Karpas-422 (cell line): ENCODE measurements at regions not wholly inside any gene's neighbourhood (a gene's known extent, or its start where the extent isn't known, plus 50 kb on each side); places are given as distances from the start of the nearest gene placed in this dataset.
"Not testable (repeated sequence)": the region's sequence is repeated elsewhere in the genome, so short reads cannot be mapped to it uniquely, and the experiment has no call there.

Experiments
- DNase-seq: peaks from one replicate; pipeline ENCODE4 v3.0.0-alpha.2; 2015
- H2AFZ ChIP-seq: fragments of 200-600 bp; sonication (generic); 2 replicates; pipeline ENCODE4 v1.6.1; 2014; ENCODE audit warnings: antibody characterized with exemption, low read length, mixed read lengths
- H3K27ac ChIP-seq: fragments of 200-600 bp; sonication (generic); 2 replicates; pipeline ENCODE4 v1.5.1; 2014; ENCODE audit warnings: mild to moderate bottlenecking, low read length, moderate library complexity
- H3K27me3 ChIP-seq: fragments of 200-600 bp; sonication (generic); 2 replicates; pipeline ENCODE4 v1.6.1; 2014; ENCODE audit warnings: low read length, mixed read lengths
- H3K36me3 ChIP-seq: fragments of 200-600 bp; sonication (generic); 2 replicates; pipeline ENCODE4 v1.6.1; 2014; ENCODE audit warnings: low read length, mixed read lengths; ENCODE audit not compliant: insufficient read depth
- H3K4me1 ChIP-seq: fragments of 200-600 bp; sonication (generic); 2 replicates; pipeline ENCODE4 v1.6.1; 2014; ENCODE audit warnings: mild to moderate bottlenecking, low read length, mixed read lengths
- H3K4me2 ChIP-seq: fragments of 200-600 bp; sonication (generic); 2 replicates; pipeline ENCODE4 v1.6.1; 2014; ENCODE audit warnings: low read length, low read depth, mild to moderate bottlenecking; ENCODE audit not compliant: poor library complexity, severe bottlenecking
- H3K4me3 ChIP-seq: fragments of 200-600 bp; sonication (generic); 2 replicates; pipeline ENCODE4 v1.5.1; 2014; ENCODE audit warnings: mild to moderate bottlenecking, antibody characterized with exemption, low read length, mixed read lengths
- H3K79me2 ChIP-seq: fragments of 200-600 bp; sonication (generic); 2 replicates; pipeline ENCODE4 v1.6.1; 2014; ENCODE audit warnings: mild to moderate bottlenecking, low read length, mixed read lengths
- H3K9ac ChIP-seq: fragments of 200-600 bp; sonication (generic); 2 replicates; pipeline ENCODE4 v1.6.0; 2014; ENCODE audit warnings: low read length
- H3K9me2 ChIP-seq: fragments of 200-600 bp; sonication (generic), shearing (Covaris generic); replicated peaks from 2 replicates; pipeline ENCODE4 v1.6.0; 2014; ENCODE audit warnings: mild to moderate bottlenecking, low read length, moderate library complexity; ENCODE audit not compliant: insufficient read depth
- H3K9me3 ChIP-seq: fragments of 300-700, 200-600 bp; sonication (generic); 2 replicates; pipeline ENCODE4 v1.6.1; 2014; ENCODE audit warnings: low read length, mixed read lengths
- H4K20me1 ChIP-seq: fragments of 200-600 bp; sonication (generic); 2 replicates; pipeline ENCODE4 v1.6.1; 2014; ENCODE audit warnings: mild to moderate bottlenecking, antibody characterized with exemption, low read length, low read depth; ENCODE audit not compliant: insufficient read depth

GRCh38 chr11:130979386-130979972 is 63.2 kb upstream of the SNX19 start:
- Histone ChIP-seq H2AFZ (no peak overlapping the region), H3K9me2 (no peaks in the 10 kb centered on the region), H4K20me1 (no peaks in the 10 kb centered on the region), H3K4me3 (no peak overlapping the region), H3K27me3 (no peaks in the 10 kb centered on the region), H3K9me3 (no peaks in the 10 kb centered on the region), H3K36me3 (no peaks in the 10 kb centered on the region), H3K27ac (no peak overlapping the region), H3K79me2 (no peaks in the 10 kb centered on the region), H3K4me2 (no peak overlapping the region), H3K4me1 (no peaks in the 10 kb centered on the region), H3K9ac (no peak overlapping the region)
- peak; percentile 44 for DNase-seq

GRCh38 chr11:130980071-130980862 is 64.0 kb upstream of the SNX19 start:
- Histone ChIP-seq H3K36me3 (no peaks in the 10 kb centered on the region), H2AFZ (no peak overlapping the region), H3K27me3 (no peaks in the 10 kb centered on the region), H3K9me3 (no peaks in the 10 kb centered on the region), H3K9me2 (no peaks in the 10 kb centered on the region), H4K20me1 (no peaks in the 10 kb centered on the region), H3K27ac (no peak overlapping the region), H3K79me2 (no peaks in the 10 kb centered on the region), H3K4me1 (no peaks in the 10 kb centered on the region), H3K4me3 (no peak overlapping the region), H3K9ac (no peak overlapping the region), H3K4me2 (no peak overlapping the region)
- no peak for DNase-seq

GRCh38 chr11:130984241-130984640 is 68.0 kb upstream of the SNX19 start:
- DNase-seq, H3K4me3 ChIP-seq: not testable (repeated sequence)

GRCh38 chr11:130992788-130993187 is 76.5 kb upstream of the SNX19 start:
- H3K9me3 ChIP-seq = no peaks in the 10 kb centered on the region
- H3K9me2 ChIP-seq = no peaks in the 10 kb centered on the region
- no peaks in the 10 kb centered on the region for H3K27me3 ChIP-seq
- no peak overlapping the region for H3K27ac ChIP-seq
- H3K36me3 ChIP-seq = no peaks in the 10 kb centered on the region
- no peak overlapping the region for H2AFZ ChIP-seq
- DNase-seq = no peak
- no peak overlapping the region for H3K9ac ChIP-seq
- H3K4me3 ChIP-seq = no peak overlapping the region
- no peaks in the 10 kb centered on the region for H4K20me1 ChIP-seq
- H3K79me2 ChIP-seq = no peaks in the 10 kb centered on the region
- H3K4me2 ChIP-seq = no peak overlapping the region
- H3K4me1 ChIP-seq = peaks cover 3% of the 10 kb centered on the region; the same call in 1 of the 2 replicates

More at GRCh38 chr11:130984241-130984640, 68.0 kb upstream of the SNX19 start:
- H3K79me2 ChIP-seq, H3K27ac ChIP-seq, H3K9ac ChIP-seq, H3K9me2 ChIP-seq, H3K36me3 ChIP-seq, H2AFZ ChIP-seq, H3K9me3 ChIP-seq, H3K4me2 ChIP-seq, H3K27me3 ChIP-seq, H3K4me1 ChIP-seq, H4K20me1 ChIP-seq: not testable (repeated sequence)

GRCh38 chr11:130994043-130994442 is 77.8 kb upstream of the SNX19 start:
- Histone ChIP-seq H3K27me3 (no peaks in the 10 kb centered on the region), H3K4me3 (no peak overlapping the region), H3K27ac (no peak overlapping the region), H2AFZ (no peak overlapping the region), H3K9me3 (no peaks in the 10 kb centered on the region), H3K79me2 (no peaks in the 10 kb centered on the region), H4K20me1 (no peaks in the 10 kb centered on the region), H3K9me2 (no peaks in the 10 kb centered on the region), H3K4me2 (no peak overlapping the region), H3K36me3 (no peaks in the 10 kb centered on the region), H3K9ac (no peak overlapping the region), H3K4me1 (peaks cover 3% of the 10 kb centered on the region; the same call in 1 of the 2 replicates)
- no peak for DNase-seq

GRCh38 chr11:130995266-130995665 is 79.0 kb upstream of the SNX19 start:
- H3K27ac ChIP-seq = no peak overlapping the region
- no peak overlapping the region for H2AFZ ChIP-seq
- no peaks in the 10 kb centered on the region for H3K9me2 ChIP-seq
- no peaks in the 10 kb centered on the region for H3K27me3 ChIP-seq
- no peak overlapping the region for H3K4me3 ChIP-seq
- no peaks in the 10 kb centered on the region for H3K9me3 ChIP-seq
- no peaks in the 10 kb centered on the region for H3K79me2 ChIP-seq
- peaks cover 3% of the 10 kb centered on the region; the same call in 1 of the 2 replicates for H3K4me1 ChIP-seq
- DNase-seq = no peak
- no peaks in the 10 kb centered on the region for H4K20me1 ChIP-seq
- no peak overlapping the region for H3K9ac ChIP-seq
- H3K4me2 ChIP-seq = no peak overlapping the region
- H3K36me3 ChIP-seq = no peaks in the 10 kb centered on the region

GRCh38 chr11:130997278-130997677 is 81.0 kb upstream of the SNX19 start:
- H3K9ac ChIP-seq = no peak overlapping the region
- DNase-seq = no peak
- no peaks in the 10 kb centered on the region for H3K79me2 ChIP-seq

GRCh38 chr11:130999086-130999485 is 82.8 kb upstream of the SNX19 start:
- Histone ChIP-seq H3K9ac (no peak overlapping the region), H4K20me1 (no peaks in the 10 kb centered on the region), H3K9me3 (no peaks in the 10 kb centered on the region), H3K27ac (no peak overlapping the region), H3K36me3 (no peaks in the 10 kb centered on the region), H3K4me2 (no peak overlapping the region), H3K27me3 (no peaks in the 10 kb centered on the region), H3K4me3 (no peak overlapping the region), H3K4me1 (peaks cover 2% of the 10 kb centered on the region; the same call in 1 of the 2 replicates), H3K79me2 (no peaks in the 10 kb centered on the region), H2AFZ (no peak overlapping the region), H3K9me2 (no peaks in the 10 kb centered on the region)
- no peak for DNase-seq

More at GRCh38 chr11:130997278-130997677, 81.0 kb upstream of the SNX19 start:
- peaks cover 3% of the 10 kb centered on the region; the same call in 1 of the 2 replicates for H3K4me1 ChIP-seq
- H3K27ac ChIP-seq = no peak overlapping the region
- no peaks in the 10 kb centered on the region for H3K36me3 ChIP-seq
- H4K20me1 ChIP-seq = no peaks in the 10 kb centered on the region
- H3K4me3 ChIP-seq = no peak overlapping the region
- H2AFZ ChIP-seq = no peak overlapping the region
- no peaks in the 10 kb centered on the region for H3K9me2 ChIP-seq
- no peaks in the 10 kb centered on the region for H3K9me3 ChIP-seq
- H3K4me2 ChIP-seq = no peak overlapping the region
- no peaks in the 10 kb centered on the region for H3K27me3 ChIP-seq
